ENCODE measurements at regions not wholly inside any gene's neighbourhood (a gene's known extent, or its start where the extent isn't known, plus 50 kb on each side); places are given as distances from the start of the nearest gene placed in this dataset.

- no peak for TF ChIP-seq CTCF (IDR thresholded peaks at IDR 0.05; ENCODE audit: poor library complexity)
- TF ChIP-seq EZH2 (IDR thresholded peaks at IDR 0.05; ENCODE audit: borderline replicate concordance), result no peak
Observed at GRCh38 chr2:220697011-220697410, 875.1 kb downstream of the EPHA4 start.

Data from hepatocyte (in vitro differentiated cells).